Fibroblast of skin of left biceps (primary cell): ENCODE measurements at regions not wholly inside any gene's neighbourhood (a gene's known extent, or its start where the extent isn't known, plus 50 kb on each side); places are given as distances from the start of the nearest gene placed in this dataset.

Experiments used
- DNase-seq, 2 experiments: peaks; one replicate each; pipeline ENCODE4 v3.0.0-alpha.2; 2013; ENCODE audit warnings: low read depth in 2 of 2

GRCh38 chr11:115080923-115081680 is 402.8 kb downstream of the NXPE2 start:
- DNase-seq, result no peak

GRCh38 chr11:115081972-115082371 is 403.6 kb downstream of the NXPE2 start:
- DNase-seq, result no peak

- no peak for DNase-seq
Observed at GRCh38 chr11:115083144-115083806, 404.9 kb downstream of the NXPE2 start.

- DNase-seq, result no peak
Observed at GRCh38 chr11:115084231-115084630, 405.9 kb downstream of the NXPE2 start.

- DNase-seq, result no peak
Observed at GRCh38 chr11:115085461-115086210, 407.3 kb downstream of the NXPE2 start.

- DNase-seq, result no peak
Observed at GRCh38 chr11:115087791-115088190, 409.5 kb downstream of the NXPE2 start.

- DNase-seq, result no peak
Observed at GRCh38 chr11:115092516-115092915, 411.7 kb downstream of the CADM1 start.

GRCh38 chr11:115097796-115098408 is 406.3 kb downstream of the CADM1 start:
- no peak for DNase-seq

- no peak for DNase-seq
Observed at GRCh38 chr11:115100706-115101105, 403.5 kb downstream of the CADM1 start.

- DNase-seq, result no peak
Observed at GRCh38 chr11:115103921-115104320, 400.3 kb downstream of the CADM1 start.

GRCh38 chr11:115104851-115105453 is 399.3 kb downstream of the CADM1 start:
- no peak for DNase-seq

GRCh38 chr11:115111066-115111465 is 393.1 kb downstream of the CADM1 start:
- no peak for DNase-seq

GRCh38 chr11:115112754-115113153 is 391.5 kb downstream of the CADM1 start:
- DNase-seq, result no peak

- DNase-seq, result no peak
Observed at GRCh38 chr11:115117956-115118493, 386.2 kb downstream of the CADM1 start.

GRCh38 chr11:115119146-115119545 is 385.1 kb downstream of the CADM1 start:
- no peak for DNase-seq
